Endothelial cell of umbilical vein (primary cell): ENCODE measurements at regions not wholly inside any gene's neighbourhood (a gene's known extent, or its start where the extent isn't known, plus 50 kb on each side); places are given as distances from the start of the nearest gene placed in this dataset.

Experiments
- BruUV-seq: library from RNA; stranded (reverse); fragments of 400-500 nt; replicated peaks from 2 replicates; lab custom pipeline; 2021; lab: Mats Ljungman, UMichigan
- CTCF ChIA-PET: fragments of 300-600, 350-600 bp; sonication (Branson Sonifier 250); formaldehyde crosslinking; loops from one replicate; lab custom pipeline; 2021; ENCODE audit warnings: antibody characterized with exemption, inconsistent platforms; lab: Charles Lee
- POLR2A ChIA-PET: fragments of 300-600, 350-600 bp; sonication (Branson Sonifier 250); formaldehyde crosslinking; loops from one replicate; lab custom pipeline; 2021; ENCODE audit warnings: antibody characterized with exemption, inconsistent platforms; lab: Charles Lee
- DNase-seq: peaks from one replicate; pipeline ENCODE4 v3.0.0-alpha.2; 2011; ENCODE audit warnings: low read depth, low spot score
- FAIRE-seq: peaks from 2 replicates; lab custom pipeline; 2011; peaks lifted over from hg19 to GRCh38; lab: Jason Lieb, UNC
- H2AFZ ChIP-seq: 2 replicates; pipeline ENCODE4 v1.6.0; 2012; ENCODE audit warnings: low read depth, low read length, control low read depth, inconsistent platforms
- H3K27ac ChIP-seq: 2 replicates; pipeline ENCODE4 v1.5.1; 2011; ENCODE audit warnings: low read depth, mild to moderate bottlenecking, control low read depth, low read length, moderate library complexity; ENCODE audit not compliant: insufficient read depth
- H3K27me3 ChIP-seq, 2 experiments: 2 replicates each; pipeline versions ENCODE4 v1.6.0 to v1.6.1; 2011; ENCODE audit warnings: low read length in 2 of 2, mixed read lengths in 1 of 2; ENCODE audit not compliant: control insufficient read depth in 2 of 2, insufficient read depth in 2 of 2
- H3K36me3 ChIP-seq, 2 experiments: 2 replicates in 1 of 2; 3 replicates in 1 of 2; pipeline ENCODE4 v1.5.1; 2011; ENCODE audit warnings: low read length in 2 of 2, mild to moderate bottlenecking in 1 of 2, moderate library complexity in 1 of 2; ENCODE audit not compliant: control insufficient read depth in 2 of 2, insufficient read depth in 2 of 2; ENCODE audit errors: extremely low read depth in 1 of 2
- H3K4me1 ChIP-seq: 3 replicates; pipeline ENCODE4 v1.5.1; 2011; ENCODE audit warnings: mild to moderate bottlenecking, low read length; ENCODE audit not compliant: control insufficient read depth, insufficient read depth; ENCODE audit errors: extremely low read depth
- H3K4me2 ChIP-seq: 2 replicates; pipeline ENCODE4 v1.6.1; 2011; ENCODE audit warnings: low read length, control low read depth, mixed read lengths; ENCODE audit not compliant: insufficient read depth
- H3K4me3 ChIP-seq, 3 experiments: fragments of 200-600 bp in 1 of 3; sonication (generic), shearing (Covaris generic) in 1 of 3; replicated peaks in 1 of 3; 2 replicates each; pipeline ENCODE4 v1.5.1; 2011 to 2016; ENCODE audit warnings: control low read depth in 3 of 3, low read length in 3 of 3, mild to moderate bottlenecking in 2 of 3, inconsistent platforms in 1 of 3, low read depth in 1 of 3, moderate library complexity in 1 of 3; ENCODE audit not compliant: insufficient read depth in 1 of 3
- H3K79me2 ChIP-seq: 2 replicates; pipeline ENCODE4 v1.6.0; 2012; ENCODE audit warnings: low read length, inconsistent platforms; ENCODE audit not compliant: control insufficient read depth, insufficient read depth
- H3K9ac ChIP-seq: replicated peaks from 2 replicates; pipeline ENCODE3; 2011; ENCODE audit warnings: low read length, control low read depth; ENCODE audit not compliant: insufficient read depth; ENCODE audit errors: extremely low read depth
- H3K9me1 ChIP-seq: replicated peaks from 3 replicates; pipeline ENCODE4 v1.6.0; 2011; ENCODE audit warnings: mild to moderate bottlenecking, low read length; ENCODE audit not compliant: control insufficient read depth, insufficient read depth; ENCODE audit errors: extremely low read depth
- H3K9me3 ChIP-seq: replicated peaks from 2 replicates; pipeline ENCODE4 v1.5.1; 2012; ENCODE audit warnings: low read length, inconsistent platforms; ENCODE audit not compliant: control insufficient read depth, insufficient read depth
- H4K20me1 ChIP-seq: replicated peaks from 2 replicates; pipeline ENCODE3; 2011; ENCODE audit warnings: mild to moderate bottlenecking, low read length; ENCODE audit not compliant: control insufficient read depth, insufficient read depth; ENCODE audit errors: extremely low read depth
- EZH2 ChIP-seq: IDR thresholded peaks from 2 replicates; pipeline ENCODE4 v1.6.1; 2012; ENCODE audit warnings: borderline replicate concordance, low read depth, mild to moderate bottlenecking, moderate library complexity, low read length, inconsistent platforms; ENCODE audit not compliant: severe bottlenecking
- FOS ChIP-seq: IDR thresholded peaks from 2 replicates; pipeline ENCODE4 v1.6.1; 2011; ENCODE audit warnings: mild to moderate bottlenecking, low read length, moderate library complexity, borderline replicate concordance; ENCODE audit not compliant: insufficient read depth
- GATA2 ChIP-seq: IDR thresholded peaks from 2 replicates; pipeline ENCODE4 v1.7.0; 2011; ENCODE audit warnings: low read depth, mild to moderate bottlenecking, moderate library complexity, mixed read lengths, low read length; ENCODE audit not compliant: insufficient read length, insufficient read depth
- JUN ChIP-seq: IDR thresholded peaks from 2 replicates; pipeline ENCODE4 v1.6.1; 2011; ENCODE audit warnings: borderline replicate concordance, low read depth; ENCODE audit not compliant: insufficient read length, insufficient read depth
- MYC ChIP-seq: IDR thresholded peaks from one replicate; pipeline ENCODE4 v1.6.1; 2011; ENCODE audit warnings: mild to moderate bottlenecking, low read depth, low read length
- POLR2A ChIP-seq: IDR thresholded peaks from 2 replicates; pipeline ENCODE4 v1.6.1; 2012; ENCODE audit warnings: low read depth, mild to moderate bottlenecking, control low read depth, low read length
- POLR2AphosphoS5 ChIP-seq: IDR thresholded peaks from 2 replicates; pipeline ENCODE4 v1.6.1; 2012; ENCODE audit warnings: low read depth, mild to moderate bottlenecking, control low read depth, low read length, moderate library complexity; ENCODE audit not compliant: insufficient read depth
- dilution Hi-C: fragments of 300-500 bp; cut with MboI; formaldehyde crosslinking; loops from one replicate; pipeline ENCODE4 v1.15.0; 2019; ENCODE audit warnings: low sequenced_read_pairs; ENCODE audit not compliant: extremely low pct_ligation_motif_present
- intact Hi-C: fragments of 100-400 bp; cut with micrococcal nuclease; formaldehyde crosslinking; loops from one replicate; pipeline ENCODE4 v1.10.0; 2022
- TF ChIP-seq, protein P1 (sequence below): IDR thresholded peaks from 2 replicates; pipeline ENCODE4 v1.6.1; 2011; ENCODE audit not compliant: insufficient read depth, insufficient read length
- TF ChIP-seq, protein P2 (sequence below), 2 donors: IDR thresholded peaks; 1 replicate in 1 of 2; 2 replicates in 1 of 2; pipeline ENCODE4 v1.5.1; 2011; ENCODE audit warnings: low read length in 2 of 2, mild to moderate bottlenecking in 2 of 2, moderate library complexity in 2 of 2, control low read depth in 1 of 2, inconsistent platforms in 1 of 2, low read depth in 1 of 2; ENCODE audit not compliant: insufficient read depth in 1 of 2; ENCODE audit errors: extremely low read depth in 1 of 2

DNA sequence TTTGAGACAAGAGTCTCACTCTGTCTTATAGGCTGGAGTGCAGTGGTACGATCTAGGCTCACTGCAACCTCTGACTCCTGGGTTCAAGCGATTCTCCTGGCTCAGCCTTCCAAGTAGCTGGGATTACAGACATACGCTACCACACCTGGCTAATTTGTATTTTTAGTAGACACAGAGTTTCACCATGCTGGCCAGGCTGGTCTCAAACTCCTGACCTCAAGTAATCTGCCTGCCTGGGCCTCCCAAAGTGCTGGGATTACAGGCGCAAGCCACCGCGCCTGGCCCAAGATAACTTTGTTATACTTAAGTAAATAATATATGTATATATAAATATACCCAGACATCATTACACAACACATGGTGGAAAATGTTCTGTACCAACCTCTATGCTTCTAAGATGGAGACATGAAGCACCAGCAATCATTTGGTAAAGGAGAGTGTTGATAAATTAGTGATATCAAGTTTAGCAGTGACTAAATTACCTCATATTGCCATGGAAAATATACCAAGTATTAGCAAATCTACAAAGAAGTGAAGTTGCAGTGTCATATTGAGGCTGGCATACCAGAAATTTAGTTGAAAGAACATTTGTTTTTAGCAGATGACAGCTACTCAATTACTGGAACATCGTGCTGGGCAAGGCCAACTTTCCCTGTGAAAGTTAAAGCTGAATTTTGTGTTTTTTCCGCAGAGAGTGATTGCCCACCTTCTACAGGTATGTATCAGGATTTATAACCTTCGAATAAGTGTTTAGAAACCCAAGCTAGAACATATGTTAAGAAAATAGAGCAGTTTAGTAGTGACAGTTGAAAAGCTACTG, 177.7 kb downstream of the MYCN start:
- no peak for FAIRE-seq
- no TSS peak for BruUV-seq

More for the DNA sequence above, 177.7 kb downstream of the MYCN start:
- Histone ChIP-seq H3K9ac (no peak overlapping the region), H3K79me2 (no peaks in the 10 kb centered on the region), H3K4me2 (no peak overlapping the region), H3K27ac (no peak overlapping the region), H3K9me1 (no peaks in the 10 kb centered on the region), H3K27me3 (no peaks in the 10 kb centered on the region), H2AFZ (no peak overlapping the region), H3K9me3 (peaks cover 6% of the 10 kb centered on the region), H3K4me1 (no peaks in the 10 kb centered on the region), H3K36me3 (no peaks in the 10 kb centered on the region), H4K20me1 (no peaks in the 10 kb centered on the region), H3K4me3 (no peak overlapping the region)
- ChIA-PET CTCF (no interaction called here), POLR2A (no interaction called here)
- intact Hi-C loops, result no loop called here
- TF ChIP-seq GATA2 (no peak), POLR2AphosphoS5 (no peak), JUN (no peak), POLR2A (no peak), FOS (no peak), MYC (no peak), EZH2 (no peak)
- TF ChIP-seq, protein P1, sequence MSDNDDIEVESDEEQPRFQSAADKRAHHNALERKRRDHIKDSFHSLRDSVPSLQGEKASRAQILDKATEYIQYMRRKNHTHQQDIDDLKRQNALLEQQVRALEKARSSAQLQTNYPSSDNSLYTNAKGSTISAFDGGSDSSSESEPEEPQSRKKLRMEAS, result no peak
- TF ChIP-seq, protein P2, sequence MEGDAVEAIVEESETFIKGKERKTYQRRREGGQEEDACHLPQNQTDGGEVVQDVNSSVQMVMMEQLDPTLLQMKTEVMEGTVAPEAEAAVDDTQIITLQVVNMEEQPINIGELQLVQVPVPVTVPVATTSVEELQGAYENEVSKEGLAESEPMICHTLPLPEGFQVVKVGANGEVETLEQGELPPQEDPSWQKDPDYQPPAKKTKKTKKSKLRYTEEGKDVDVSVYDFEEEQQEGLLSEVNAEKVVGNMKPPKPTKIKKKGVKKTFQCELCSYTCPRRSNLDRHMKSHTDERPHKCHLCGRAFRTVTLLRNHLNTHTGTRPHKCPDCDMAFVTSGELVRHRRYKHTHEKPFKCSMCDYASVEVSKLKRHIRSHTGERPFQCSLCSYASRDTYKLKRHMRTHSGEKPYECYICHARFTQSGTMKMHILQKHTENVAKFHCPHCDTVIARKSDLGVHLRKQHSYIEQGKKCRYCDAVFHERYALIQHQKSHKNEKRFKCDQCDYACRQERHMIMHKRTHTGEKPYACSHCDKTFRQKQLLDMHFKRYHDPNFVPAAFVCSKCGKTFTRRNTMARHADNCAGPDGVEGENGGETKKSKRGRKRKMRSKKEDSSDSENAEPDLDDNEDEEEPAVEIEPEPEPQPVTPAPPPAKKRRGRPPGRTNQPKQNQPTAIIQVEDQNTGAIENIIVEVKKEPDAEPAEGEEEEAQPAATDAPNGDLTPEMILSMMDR (IDR thresholded peaks at IDR 0.05; ENCODE audit: extremely low read depth in 1 of 2, insufficient read depth in 1 of 2, low read depth in 1 of 2, low read length in 2 of 2), result no peak
- dilution Hi-C loops, result no loop called here
- DNase-seq, result no peak
